HG03520 (cell line): ENCODE measurements at regions not wholly inside any gene's neighbourhood (a gene's known extent, or its start where the extent isn't known, plus 50 kb on each side); places are given as distances from the start of the nearest gene placed in this dataset.

Source experiments
- ATAC-seq: cut with Tn5 transposase; IDR thresholded peaks from one replicate; pipeline ENCODE4 v1.9.1; 2021; ENCODE audit warnings: mild to moderate bottlenecking, moderate library complexity; ENCODE audit not compliant: unreplicated experiment

GRCh38 chr2:18332477-18332876, 228.0 kb downstream of the RDH14 start:
- no peak for ATAC-seq

- ATAC-seq: no peak
Measured at GRCh38 chr2:18325118-18325517, 235.3 kb downstream of the RDH14 start.

GRCh38 chr2:18319987-18320386, 240.5 kb downstream of the RDH14 start:
- no peak for ATAC-seq

GRCh38 chr2:18317017-18317416, 243.4 kb downstream of the RDH14 start:
- ATAC-seq: no peak

GRCh38 chr2:18312818-18313217, 247.6 kb downstream of the RDH14 start:
- no peak for ATAC-seq

GRCh38 chr2:18311420-18312195, 248.8 kb downstream of the RDH14 start:
- no peak for ATAC-seq

GRCh38 chr2:18309627-18310026, 250.8 kb downstream of the RDH14 start:
- ATAC-seq: no peak

GRCh38 chr2:18309188-18309587, 251.3 kb downstream of the RDH14 start:
- no peak for ATAC-seq

GRCh38 chr2:18304849-18305248, 255.6 kb downstream of the RDH14 start:
- no peak for ATAC-seq

GRCh38 chr2:18301421-18302139, 258.9 kb downstream of the RDH14 start:
- no peak for ATAC-seq

- ATAC-seq: no peak
Measured at GRCh38 chr2:18299423-18300212, 260.8 kb downstream of the RDH14 start.

GRCh38 chr2:18297534-18298058, 262.9 kb downstream of the RDH14 start:
- ATAC-seq: no peak

GRCh38 chr2:18290386-18290785, 270.1 kb downstream of the RDH14 start:
- ATAC-seq: no peak

GRCh38 chr2:18286897-18287296, 273.6 kb downstream of the RDH14 start:
- no peak for ATAC-seq

GRCh38 chr2:18284331-18284730, 276.1 kb downstream of the RDH14 start:
- ATAC-seq: no peak

- ATAC-seq: no peak
Measured at GRCh38 chr2:18282026-18282425, 278.4 kb downstream of the RDH14 start.

GRCh38 chr2:18276583-18277075, 283.8 kb downstream of the RDH14 start:
- ATAC-seq: no peak

GRCh38 chr2:18273205-18273604, 287.2 kb downstream of the RDH14 start:
- ATAC-seq: no peak

- no peak for ATAC-seq
Measured at GRCh38 chr2:18272148-18272494, 288.3 kb downstream of the RDH14 start.

GRCh38 chr2:18271370-18272147, 288.9 kb downstream of the RDH14 start:
- no peak for ATAC-seq
